A549 (cell line): ENCODE measurements at regions not wholly inside any gene's neighbourhood (a gene's known extent, or its start where the extent isn't known, plus 50 kb on each side); places are given as distances from the start of the nearest gene placed in this dataset.

Experiments used
- ATAC-seq, 2 experiments: fragments of 200-7000 bp in 1 of 2; fragments of >200 bp in 1 of 2; cut with Nextera tagmentation in 1 of 2; cut with Tn5 transposase in 1 of 2; 3 replicates each; pipeline versions ENCODE4 v1.8.0 to v1.9.1; 2018 to 2020; ENCODE audit warnings: mild to moderate bottlenecking in 1 of 2, moderate library complexity in 1 of 2
- CTCF ChIA-PET: fragments of 300-600 bp; sonication (Branson Sonifier 250); formaldehyde crosslinking; extraction: SDS; loops from one replicate; lab custom pipeline; 2021; ENCODE audit warnings: antibody characterized with exemption, inconsistent platforms; lab: Yijun Ruan, JAX
- POLR2A ChIA-PET: fragments of 350-600 bp; formaldehyde crosslinking; extraction: SDS; loops from one replicate; lab custom pipeline; 2021; ENCODE audit warnings: antibody characterized with exemption, inconsistent platforms; lab: Yijun Ruan, JAX
- DNase-seq, 2 experiments: peaks; one replicate each; pipeline versions ENCODE4 v3.0.0 to v3.0.0-alpha.2; 2011 to 2016; ENCODE audit warnings: low read depth in 1 of 2, low spot score in 1 of 2
- FAIRE-seq: peaks from 2 replicates; lab custom pipeline; 2011; peaks lifted over from hg19 to GRCh38; lab: Jason Lieb, UNC
- H3K27ac ChIP-seq, 2 experiments: fragments of >200 bp; sonication (Bioruptor Twin); formaldehyde crosslinking; 3 replicates each; pipeline ENCODE4 v1.5.1; 2016 to 2017
- H3K4me1 ChIP-seq: fragments of >200 bp; sonication (Bioruptor Twin); formaldehyde crosslinking; 3 replicates; pipeline ENCODE4 v1.6.1; 2016
- H3K4me2 ChIP-seq: fragments of >200 bp; sonication (Bioruptor Twin); formaldehyde crosslinking; 3 replicates; pipeline ENCODE4 v1.6.1; 2016
- H3K4me3 ChIP-seq: fragments of >200 bp; sonication (Bioruptor Twin); formaldehyde crosslinking; 3 replicates; pipeline ENCODE4 v1.5.1; 2016
- H3K9me3 ChIP-seq: fragments of >200 bp; sonication (Bioruptor Twin); formaldehyde crosslinking; 3 replicates; pipeline ENCODE4 v1.6.1; 2016
- CBX2 ChIP-seq: fragments of 200-600 bp; sonication (generic); IDR thresholded peaks from 2 replicates; pipeline ENCODE4 v1.6.1; 2016; ENCODE audit warnings: low read depth, mild to moderate bottlenecking, borderline replicate concordance
- CBX8 ChIP-seq: fragments of 200-600 bp; sonication (generic); IDR thresholded peaks from 2 replicates; pipeline ENCODE4 v1.6.1; 2016
- CEBPB ChIP-seq, 2 experiments: fragments of >200 bp in 1 of 2; sonication (Bioruptor Twin) in 1 of 2; formaldehyde crosslinking in 1 of 2; IDR thresholded peaks; 2 replicates each; pipeline ENCODE4 v1.6.1; 2012 to 2016
- EHF ChIP-seq: fragments of 250-450 bp; sonication (Bioruptor Pico); IDR thresholded peaks from 2 replicates; pipeline ENCODE4 v1.5.0; 2020; ENCODE audit warnings: mild to moderate bottlenecking
- EHMT2 ChIP-seq: fragments of 200-600 bp; sonication (generic); IDR thresholded peaks from 2 replicates; pipeline ENCODE4 v1.6.1; 2016; ENCODE audit warnings: antibody characterized with exemption, low read depth, mild to moderate bottlenecking, moderate library complexity
- FOSB ChIP-seq: fragments of 250-450 bp; sonication (Bioruptor Pico); IDR thresholded peaks from 2 replicates; pipeline ENCODE4 v1.5.0; 2020; ENCODE audit warnings: mild to moderate bottlenecking, moderate library complexity
- FOXS1 ChIP-seq: fragments of 250-450 bp; sonication (Bioruptor Pico); IDR thresholded peaks from 2 replicates; pipeline ENCODE4 v1.5.0; 2020; ENCODE audit warnings: mild to moderate bottlenecking, moderate library complexity
- HMGXB4 ChIP-seq: fragments of 250-450 bp; sonication (Bioruptor Pico); IDR thresholded peaks from 2 replicates; pipeline ENCODE4 v1.5.0; 2021; ENCODE audit warnings: mild to moderate bottlenecking, moderate library complexity, borderline replicate concordance
- HOXA7 ChIP-seq: fragments of 250-450 bp; sonication (Bioruptor Pico); IDR thresholded peaks from 2 replicates; pipeline ENCODE4 v1.5.0; 2020; ENCODE audit warnings: mild to moderate bottlenecking, moderate library complexity
- HOXB5 ChIP-seq: fragments of 250-450 bp; sonication (Bioruptor Pico); IDR thresholded peaks from 2 replicates; pipeline ENCODE4 v1.5.0; 2020; ENCODE audit warnings: mild to moderate bottlenecking, moderate library complexity
- MAX ChIP-seq: IDR thresholded peaks from 2 replicates; pipeline ENCODE4 v1.6.1; 2012
- MYC ChIP-seq: IDR thresholded peaks from 2 replicates; pipeline ENCODE4 v1.6.1; 2012; ENCODE audit warnings: mild to moderate bottlenecking, inconsistent platforms, low read length, improper control_type of control experiment, borderline replicate concordance
- NPAS2 ChIP-seq: fragments of 250-450 bp; sonication (Bioruptor Pico); IDR thresholded peaks from 2 replicates; pipeline ENCODE4 v1.8.0; 2022; ENCODE audit warnings: mild to moderate bottlenecking, moderate library complexity, borderline replicate concordance
- NR3C1 ChIP-seq: fragments of >200 bp; sonication (Bioruptor Twin); formaldehyde crosslinking; IDR thresholded peaks from 3 replicates; pipeline ENCODE4 v1.6.1; 2017
- POLR2AphosphoS2 ChIP-seq: conservative IDR thresholded peaks from 2 replicates; pipeline ENCODE4 v1.6.1; 2012; ENCODE audit warnings: low read length, improper control_type of control experiment, inconsistent platforms
- RCOR1 ChIP-seq: fragments of 150-350 bp; IDR thresholded peaks from 2 replicates; pipeline ENCODE4 v1.6.1; 2014; ENCODE audit warnings: antibody characterized with exemption, low read length, low read depth
- ZC3H11A ChIP-seq: fragments of 450-650 bp; IDR thresholded peaks from 2 replicates; pipeline ENCODE4 v1.6.1; 2014; ENCODE audit warnings: antibody characterized with exemption, mild to moderate bottlenecking
- WGBS: methylation state at CpG from one replicate; pipeline ENCODE4 v1.1.6; 2017; ENCODE audit errors: missing lambda C conversion rate; 5-methylcytosine and 5-hydroxymethylcytosine counted together
- TF ChIP-seq, protein P1 (sequence below): fragments of >200 bp; sonication (Bioruptor Twin); formaldehyde crosslinking; IDR thresholded peaks from 3 replicates; pipeline ENCODE4 v1.5.1; 2016
- TF ChIP-seq, protein P2 (sequence below): fragments of 450-650 bp; IDR thresholded peaks from 2 replicates; pipeline ENCODE4 v1.6.1; 2014; ENCODE audit warnings: antibody characterized with exemption
- TF ChIP-seq, protein P3 (sequence below): fragments of 250-450 bp; sonication (Bioruptor Pico); IDR thresholded peaks from 2 replicates; pipeline ENCODE4 v1.5.0; 2020; ENCODE audit warnings: low read depth, mild to moderate bottlenecking, moderate library complexity
- TF ChIP-seq, protein P4 (sequence below): fragments of >200 bp; sonication (Bioruptor Twin); formaldehyde crosslinking; IDR thresholded peaks from 3 replicates; pipeline ENCODE4 v1.6.1; 2016

- WGBS = 43% methylated on average over 8 of the region's 8 CpGs
- ChIA-PET CTCF (no interaction called here), POLR2A (no interaction called here)
- no peaks in the 10 kb centered on the region for H3K9me3 ChIP-seq
- no peak overlapping the region for H3K4me3 ChIP-seq
- H3K27ac ChIP-seq = no peak overlapping the region
- TF ChIP-seq NPAS2 (CRISPR knock-in tag) (no peak), CBX8 (no peak), CEBPB (IDR thresholded peaks at IDR 0.05) (no peak), HOXA7 (CRISPR knock-in tag) (no peak), CBX2 (no peak), POLR2AphosphoS2 (no peak), EHMT2 (no peak), HMGXB4 (CRISPR knock-in tag) (no peak), HOXB5 (no peak), ZC3H11A (no peak), RCOR1 (no peak), MAX (no peak)
- TF ChIP-seq, protein P1, sequence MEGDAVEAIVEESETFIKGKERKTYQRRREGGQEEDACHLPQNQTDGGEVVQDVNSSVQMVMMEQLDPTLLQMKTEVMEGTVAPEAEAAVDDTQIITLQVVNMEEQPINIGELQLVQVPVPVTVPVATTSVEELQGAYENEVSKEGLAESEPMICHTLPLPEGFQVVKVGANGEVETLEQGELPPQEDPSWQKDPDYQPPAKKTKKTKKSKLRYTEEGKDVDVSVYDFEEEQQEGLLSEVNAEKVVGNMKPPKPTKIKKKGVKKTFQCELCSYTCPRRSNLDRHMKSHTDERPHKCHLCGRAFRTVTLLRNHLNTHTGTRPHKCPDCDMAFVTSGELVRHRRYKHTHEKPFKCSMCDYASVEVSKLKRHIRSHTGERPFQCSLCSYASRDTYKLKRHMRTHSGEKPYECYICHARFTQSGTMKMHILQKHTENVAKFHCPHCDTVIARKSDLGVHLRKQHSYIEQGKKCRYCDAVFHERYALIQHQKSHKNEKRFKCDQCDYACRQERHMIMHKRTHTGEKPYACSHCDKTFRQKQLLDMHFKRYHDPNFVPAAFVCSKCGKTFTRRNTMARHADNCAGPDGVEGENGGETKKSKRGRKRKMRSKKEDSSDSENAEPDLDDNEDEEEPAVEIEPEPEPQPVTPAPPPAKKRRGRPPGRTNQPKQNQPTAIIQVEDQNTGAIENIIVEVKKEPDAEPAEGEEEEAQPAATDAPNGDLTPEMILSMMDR = no peak
- TF ChIP-seq, protein P2, sequence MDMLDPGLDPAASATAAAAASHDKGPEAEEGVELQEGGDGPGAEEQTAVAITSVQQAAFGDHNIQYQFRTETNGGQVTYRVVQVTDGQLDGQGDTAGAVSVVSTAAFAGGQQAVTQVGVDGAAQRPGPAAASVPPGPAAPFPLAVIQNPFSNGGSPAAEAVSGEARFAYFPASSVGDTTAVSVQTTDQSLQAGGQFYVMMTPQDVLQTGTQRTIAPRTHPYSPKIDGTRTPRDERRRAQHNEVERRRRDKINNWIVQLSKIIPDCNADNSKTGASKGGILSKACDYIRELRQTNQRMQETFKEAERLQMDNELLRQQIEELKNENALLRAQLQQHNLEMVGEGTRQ = no peak
- TF ChIP-seq, protein P3, sequence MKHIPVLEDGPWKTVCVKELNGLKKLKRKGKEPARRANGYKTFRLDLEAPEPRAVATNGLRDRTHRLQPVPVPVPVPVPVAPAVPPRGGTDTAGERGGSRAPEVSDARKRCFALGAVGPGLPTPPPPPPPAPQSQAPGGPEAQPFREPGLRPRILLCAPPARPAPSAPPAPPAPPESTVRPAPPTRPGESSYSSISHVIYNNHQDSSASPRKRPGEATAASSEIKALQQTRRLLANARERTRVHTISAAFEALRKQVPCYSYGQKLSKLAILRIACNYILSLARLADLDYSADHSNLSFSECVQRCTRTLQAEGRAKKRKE = no peak
- DNase-seq = no peak
- no peaks in the 10 kb centered on the region for H3K4me1 ChIP-seq
- no peak overlapping the region for H3K4me2 ChIP-seq
- ATAC-seq = no peak
- FAIRE-seq = no peak
These were observed 453.3 kb downstream of the C6orf118 start for GRCh38 chr6:164856138-164856537.

GRCh38 chr6:164855281-164855680 lies 454.1 kb downstream of the C6orf118 start:
- TF ChIP-seq EHMT2 = no peak
- TF ChIP-seq EHF (CRISPR knock-in tag) = no peak
- no peak for TF ChIP-seq FOSB (CRISPR knock-in tag)
- no peak for TF ChIP-seq MAX
- no peak for TF ChIP-seq FOXS1 (CRISPR knock-in tag)
- no peak for TF ChIP-seq MYC
- no peak for TF ChIP-seq NR3C1
- TF ChIP-seq, protein P4, sequence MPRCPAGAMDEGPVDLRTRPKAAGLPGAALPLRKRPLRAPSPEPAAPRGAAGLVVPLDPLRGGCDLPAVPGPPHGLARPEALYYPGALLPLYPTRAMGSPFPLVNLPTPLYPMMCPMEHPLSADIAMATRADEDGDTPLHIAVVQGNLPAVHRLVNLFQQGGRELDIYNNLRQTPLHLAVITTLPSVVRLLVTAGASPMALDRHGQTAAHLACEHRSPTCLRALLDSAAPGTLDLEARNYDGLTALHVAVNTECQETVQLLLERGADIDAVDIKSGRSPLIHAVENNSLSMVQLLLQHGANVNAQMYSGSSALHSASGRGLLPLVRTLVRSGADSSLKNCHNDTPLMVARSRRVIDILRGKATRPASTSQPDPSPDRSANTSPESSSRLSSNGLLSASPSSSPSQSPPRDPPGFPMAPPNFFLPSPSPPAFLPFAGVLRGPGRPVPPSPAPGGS = no peak
- ATAC-seq (no peak), FAIRE-seq (no peak), DNase-seq (no peak)
- H3K4me1 ChIP-seq = no peaks in the 10 kb centered on the region
- no peak overlapping the region for H3K4me2 ChIP-seq
- POLR2A ChIA-PET = no interaction called here
- no peaks in the 10 kb centered on the region for H3K9me3 ChIP-seq
- H3K4me3 ChIP-seq = no peak overlapping the region
- CTCF ChIA-PET = interaction anchor here (0.9 kb wide), 1 partner anchor 11 kb away, joined by 5 read pairs; no protein-coding TSS in a partner anchor
- WGBS = 14% methylated on average over 1 of the region's 1 CpG
- no peak overlapping the region for H3K27ac ChIP-seq
